ENCODE measurements at regions not wholly inside any gene's neighbourhood (a gene's known extent, or its start where the extent isn't known, plus 50 kb on each side); places are given as distances from the start of the nearest gene placed in this dataset.
"Not testable (repeated sequence)": the region's sequence is repeated elsewhere in the genome, so short reads cannot be mapped to it uniquely, and the experiment has no call there.

DNA sequence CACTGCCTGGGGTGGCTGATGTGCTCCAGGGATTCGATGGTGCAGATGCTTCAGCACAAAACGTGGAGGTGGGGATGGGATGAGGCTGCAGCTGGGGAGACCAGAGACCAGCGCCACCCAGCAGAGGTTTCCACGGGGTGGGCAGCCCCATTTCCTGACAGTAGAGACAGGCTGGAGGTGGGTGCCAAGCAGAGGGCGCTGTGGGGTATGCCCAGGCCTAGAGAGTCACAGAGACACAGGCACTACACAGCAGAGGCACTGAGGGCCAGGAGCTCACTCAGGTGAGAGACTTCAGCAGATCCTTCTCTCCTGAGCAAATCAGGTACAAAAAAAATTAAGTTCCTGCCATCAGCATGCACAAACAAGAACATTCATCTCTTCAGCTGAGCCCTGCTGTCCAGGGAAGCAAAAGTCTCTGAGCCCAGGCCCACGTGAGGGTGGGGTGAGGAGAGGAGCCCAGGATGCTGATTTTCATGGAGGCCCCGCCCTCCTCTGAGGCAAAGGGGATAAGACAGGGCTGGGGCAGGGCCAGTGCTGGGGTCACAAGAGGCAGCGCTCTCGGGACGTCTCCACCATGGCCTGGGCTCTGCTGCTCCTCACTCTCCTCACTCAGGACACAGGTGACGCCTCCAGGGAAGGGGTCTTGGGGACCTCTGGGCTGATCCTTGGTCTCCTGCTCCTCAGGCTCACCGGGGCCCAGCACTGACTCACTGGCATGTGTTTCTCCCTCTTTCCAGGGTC lies 53.1 kb downstream of the GGTLC2 start:
- peak in 1 of 10 donors; percentile 27 for DNase-seq
- intact Hi-C loops (cut with DNase I): no loop called here

DNA sequence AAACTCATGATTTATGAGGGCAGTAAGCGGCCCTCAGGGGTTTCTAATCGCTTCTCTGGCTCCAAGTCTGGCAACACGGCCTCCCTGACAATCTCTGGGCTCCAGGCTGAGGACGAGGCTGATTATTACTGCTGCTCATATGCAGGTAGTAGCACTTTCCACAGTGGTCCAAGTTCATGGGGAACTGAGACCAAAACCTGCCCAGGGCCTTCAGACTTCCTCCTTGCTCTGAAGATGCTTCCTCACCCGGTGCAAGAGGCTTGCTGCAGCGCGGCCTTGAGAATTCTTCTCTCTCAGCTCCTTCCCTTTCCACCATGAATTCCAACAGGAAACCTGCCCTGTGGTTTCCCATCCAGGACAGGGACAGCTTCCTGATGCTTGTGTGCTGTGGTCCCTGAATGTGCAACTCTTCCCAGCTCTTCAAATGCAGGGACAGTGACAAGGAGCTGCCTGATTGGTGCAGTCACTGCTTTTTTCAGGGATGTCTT lies 53.9 kb downstream of the GGTLC2 start:
- no peak for DNase-seq
- intact Hi-C loops (cut with DNase I): no loop called here

DNA sequence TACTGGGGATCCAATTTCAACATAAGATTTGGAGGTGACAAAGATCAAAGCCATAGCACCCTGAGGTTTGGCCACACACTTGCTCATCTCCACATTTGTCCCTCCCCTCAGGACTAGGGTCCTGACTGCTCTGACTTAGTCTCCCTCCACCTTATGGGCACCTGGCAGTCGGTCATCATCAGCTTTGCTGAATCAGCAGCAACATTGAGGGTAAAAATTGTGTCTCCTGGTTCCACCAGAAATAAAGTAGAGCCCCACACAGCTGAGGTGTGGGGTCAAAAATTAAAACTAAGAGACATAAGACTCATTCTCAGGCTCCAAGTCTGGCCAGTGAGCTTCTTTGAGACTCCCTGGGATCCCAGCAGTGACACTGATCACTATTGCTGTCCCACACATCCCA lies 56.2 kb downstream of the GGTLC2 start:
- intact Hi-C loops (cut with DNase I): no loop called here
- no peak for DNase-seq

DNA sequence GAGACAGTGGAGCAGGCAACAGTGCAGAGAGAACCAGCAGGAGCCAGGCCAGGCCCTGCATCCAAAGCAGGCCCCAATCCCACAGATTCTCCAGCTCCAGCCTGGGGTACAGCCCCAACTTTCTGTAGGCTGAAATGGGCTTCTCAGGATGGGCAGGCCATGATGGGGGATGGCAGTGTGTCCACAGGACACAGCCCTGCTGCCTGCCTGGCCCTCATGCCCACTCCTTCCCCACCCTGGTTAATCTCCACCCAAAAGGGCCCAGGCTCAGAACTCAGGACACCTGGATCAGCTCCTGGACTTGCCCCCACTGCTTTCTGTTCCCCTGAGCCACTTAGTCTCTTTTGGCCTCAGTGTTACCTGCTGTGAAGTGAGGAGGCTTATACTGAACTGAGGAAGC lies 57.1 kb downstream of the GGTLC2 start:
- DNase-seq; intact Hi-C loops (cut with DNase I): not testable (repeated sequence)

DNA sequence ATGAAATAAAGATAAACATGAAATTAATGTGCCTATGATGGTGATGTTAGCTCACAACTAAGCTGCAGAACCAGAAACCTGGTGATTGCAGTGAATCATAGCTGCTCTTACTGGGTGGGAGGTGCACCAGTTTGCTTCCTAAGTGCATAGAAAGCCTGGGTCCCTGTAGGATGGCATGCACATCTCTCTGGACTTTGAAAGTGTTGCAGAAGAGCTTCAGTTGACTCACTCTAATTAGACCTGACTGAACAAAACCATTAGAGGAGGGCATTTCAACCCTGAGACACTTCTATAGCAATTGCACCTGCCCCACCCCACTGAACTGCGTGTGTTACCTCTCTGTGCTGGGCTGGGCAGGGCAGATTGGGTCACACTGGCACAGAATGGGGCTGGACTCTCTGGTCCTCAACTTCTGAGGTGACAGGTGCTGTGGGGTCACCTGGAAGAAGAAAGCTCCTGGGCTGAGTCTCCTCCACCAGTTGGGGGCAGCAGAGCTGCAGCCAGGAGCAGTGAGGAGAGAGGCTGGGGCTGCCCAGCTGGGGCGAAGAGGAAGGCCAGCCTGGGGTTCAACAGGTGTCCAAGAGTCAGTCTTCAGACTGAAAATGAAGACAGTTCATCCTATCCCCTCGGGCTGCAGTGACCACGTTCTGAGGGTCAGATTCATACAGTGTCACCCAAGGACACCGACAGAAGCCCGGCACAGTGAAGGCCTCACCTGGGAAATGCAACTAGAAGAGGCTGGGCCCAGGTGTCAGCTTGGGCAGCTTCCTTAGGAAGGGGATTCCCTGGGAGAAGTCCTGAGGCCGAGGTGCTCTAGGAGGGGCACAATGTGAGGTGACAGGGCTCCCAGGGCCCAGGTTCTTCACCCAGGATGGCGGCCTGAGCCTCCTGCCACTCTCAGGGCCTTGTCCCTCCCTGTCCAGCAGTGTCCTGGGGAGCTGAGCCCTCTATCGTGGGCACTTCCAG lies 58.1 kb downstream of the GGTLC2 start:
- intact Hi-C loops (cut with DNase I): no loop called here

DNA sequence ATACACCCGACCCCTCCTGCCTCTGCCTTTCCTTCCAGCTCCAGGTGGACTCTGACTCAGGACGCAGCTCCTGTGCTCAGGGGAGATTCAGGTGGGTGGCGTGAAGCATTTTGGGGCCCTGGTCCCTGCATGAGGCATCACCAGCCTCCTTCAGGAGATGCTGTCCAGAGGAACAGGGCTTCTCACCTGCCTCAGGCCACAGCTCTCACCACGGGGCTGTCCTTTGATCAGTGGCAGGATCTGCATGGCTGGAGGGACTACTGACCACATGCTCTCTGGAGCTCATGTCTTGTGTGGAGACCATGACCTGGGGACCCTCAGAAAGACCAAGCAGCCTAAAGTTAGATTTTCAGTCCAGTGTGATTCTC lies 58.8 kb downstream of the GGTLC2 start:
- DNase-seq: peak in 1 of 10 donors; percentile 51
- intact Hi-C loops (cut with DNase I): no loop called here

More for the DNA sequence above, 58.1 kb downstream of the GGTLC2 start:
- peak in 1 of 10 donors; percentile 46 for DNase-seq

DNA sequence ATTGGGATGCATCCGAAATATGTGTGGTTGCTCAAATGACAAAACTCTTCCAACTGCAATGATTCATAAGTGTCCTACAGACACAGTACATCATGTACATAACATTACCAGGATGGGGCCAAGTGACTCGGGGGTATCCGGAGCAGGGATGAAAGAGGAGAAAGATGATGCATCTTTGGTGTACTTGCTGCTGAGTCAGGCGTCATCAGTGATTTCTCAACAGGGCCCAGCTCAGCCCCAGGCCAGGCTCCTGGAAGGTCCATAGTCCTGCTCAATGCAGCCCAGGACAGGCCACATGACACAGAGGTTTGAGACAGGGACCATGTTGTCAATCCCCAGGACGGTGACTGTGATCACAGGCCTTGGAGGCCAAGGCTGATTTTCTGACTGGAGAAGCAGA lies 59.3 kb downstream of the GGTLC2 start:
- intact Hi-C loops (cut with DNase I): no loop called here
- DNase-seq: peak in 1 of 10 donors; percentile 70

DNA sequence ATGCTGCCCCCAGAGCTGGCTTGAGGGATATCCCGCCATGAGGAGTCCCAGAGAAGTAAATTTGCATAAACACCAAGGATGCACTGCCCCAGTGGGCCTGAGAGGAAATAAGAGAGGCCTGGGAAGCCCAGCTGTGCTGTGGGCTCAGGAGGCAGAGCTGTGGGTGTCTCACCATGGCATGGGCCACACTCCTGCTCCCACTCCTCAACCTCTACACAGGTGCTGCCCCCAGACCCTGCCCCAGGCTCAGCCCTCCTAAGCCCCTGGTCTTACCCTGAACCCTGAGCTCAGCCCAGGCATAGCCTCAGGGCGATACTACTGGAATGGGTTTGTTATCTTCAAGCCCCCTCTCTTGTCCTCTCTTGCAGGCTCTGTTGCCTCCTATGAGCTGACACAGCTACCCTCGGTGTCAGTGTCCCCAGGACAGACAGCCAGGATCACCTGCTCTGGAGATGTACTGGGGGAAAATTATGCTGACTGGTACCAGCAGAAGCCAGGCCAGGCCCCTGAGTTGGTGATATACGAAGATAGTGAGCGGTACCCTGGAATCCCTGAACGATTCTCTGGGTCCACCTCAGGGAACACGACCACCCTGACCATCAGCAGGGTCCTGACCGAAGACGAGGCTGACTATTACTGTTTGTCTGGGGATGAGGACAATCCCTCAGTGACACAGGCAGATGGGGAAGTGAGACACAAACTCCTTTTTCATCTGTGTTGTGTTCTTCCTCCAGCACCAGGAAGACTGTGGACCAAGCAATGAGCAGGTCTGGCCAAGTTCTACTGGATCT lies 59.9 kb downstream of the GGTLC2 start:
- intact Hi-C loops (cut with DNase I): no loop called here
- DNase-seq: no peak

DNA sequence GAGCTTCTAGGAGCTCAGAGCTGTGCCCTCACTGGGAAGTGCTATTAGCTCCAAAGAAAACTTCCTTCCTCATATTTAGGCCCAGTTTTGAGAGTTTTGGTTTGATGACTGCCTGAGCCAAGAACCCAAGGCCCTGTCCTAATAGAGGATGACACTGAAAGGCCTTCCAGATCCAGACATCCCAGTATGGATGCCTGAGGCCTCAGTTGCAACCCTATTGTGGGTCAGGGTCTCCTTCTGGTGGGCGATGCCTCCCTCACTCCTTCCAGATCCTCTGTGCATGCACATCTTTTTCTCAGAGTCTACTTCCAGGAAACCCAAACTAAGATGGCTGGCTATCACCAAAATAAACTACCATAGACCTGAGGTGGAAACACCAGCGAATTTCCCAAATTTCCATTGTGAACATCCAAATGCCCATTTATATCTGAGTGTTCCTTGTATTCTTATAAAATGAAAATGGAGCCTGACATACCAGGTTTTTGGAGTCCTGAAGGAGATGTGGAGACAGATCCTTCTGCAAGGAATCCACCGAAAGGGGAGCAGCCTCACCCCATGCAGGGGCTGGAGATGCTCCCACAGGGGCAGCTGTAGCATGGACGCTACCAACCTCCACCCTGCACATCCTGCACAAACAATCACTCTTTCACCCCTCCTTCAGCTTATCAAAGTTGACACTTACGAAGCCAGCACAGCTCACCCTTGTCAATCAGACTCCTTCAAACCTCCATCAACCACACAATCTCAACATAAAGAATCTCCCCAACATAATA lies 61.1 kb downstream of the GGTLC2 start:
- no peak for DNase-seq
- intact Hi-C loops (cut with DNase I): no loop called here

DNA sequence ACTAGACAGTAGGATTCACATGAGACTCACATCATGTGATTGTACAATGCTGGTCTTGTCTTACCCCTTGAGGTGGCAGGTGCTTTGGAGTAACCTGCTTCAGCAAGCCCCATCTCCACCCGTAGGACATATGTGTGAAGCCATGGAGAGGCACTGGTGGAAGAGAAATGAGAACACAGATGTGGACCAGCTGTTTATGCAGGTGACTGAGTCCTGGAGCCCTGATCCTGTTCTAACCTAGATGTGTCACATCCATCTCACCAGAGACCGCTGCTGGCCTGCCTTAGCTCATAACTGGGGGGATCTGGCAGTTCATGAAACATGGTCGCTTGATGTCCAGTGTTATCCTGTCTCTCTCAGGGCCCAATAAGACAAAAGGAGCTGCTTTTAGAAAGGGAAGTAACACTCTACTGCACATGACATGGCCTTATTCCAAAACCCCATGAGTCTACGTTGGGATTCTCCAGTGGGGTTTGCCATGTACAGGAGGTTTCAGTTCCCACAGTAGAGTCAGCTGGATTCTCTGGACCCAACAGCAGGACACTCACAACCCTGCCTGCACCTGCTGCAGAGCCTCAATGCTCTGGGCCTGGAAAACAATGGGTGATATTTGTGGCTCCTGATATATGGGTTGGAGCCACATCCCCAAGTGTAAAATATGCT lies 62.0 kb downstream of the GGTLC2 start:
- intact Hi-C loops (cut with DNase I): no loop called here
- DNase-seq: no peak

DNA sequence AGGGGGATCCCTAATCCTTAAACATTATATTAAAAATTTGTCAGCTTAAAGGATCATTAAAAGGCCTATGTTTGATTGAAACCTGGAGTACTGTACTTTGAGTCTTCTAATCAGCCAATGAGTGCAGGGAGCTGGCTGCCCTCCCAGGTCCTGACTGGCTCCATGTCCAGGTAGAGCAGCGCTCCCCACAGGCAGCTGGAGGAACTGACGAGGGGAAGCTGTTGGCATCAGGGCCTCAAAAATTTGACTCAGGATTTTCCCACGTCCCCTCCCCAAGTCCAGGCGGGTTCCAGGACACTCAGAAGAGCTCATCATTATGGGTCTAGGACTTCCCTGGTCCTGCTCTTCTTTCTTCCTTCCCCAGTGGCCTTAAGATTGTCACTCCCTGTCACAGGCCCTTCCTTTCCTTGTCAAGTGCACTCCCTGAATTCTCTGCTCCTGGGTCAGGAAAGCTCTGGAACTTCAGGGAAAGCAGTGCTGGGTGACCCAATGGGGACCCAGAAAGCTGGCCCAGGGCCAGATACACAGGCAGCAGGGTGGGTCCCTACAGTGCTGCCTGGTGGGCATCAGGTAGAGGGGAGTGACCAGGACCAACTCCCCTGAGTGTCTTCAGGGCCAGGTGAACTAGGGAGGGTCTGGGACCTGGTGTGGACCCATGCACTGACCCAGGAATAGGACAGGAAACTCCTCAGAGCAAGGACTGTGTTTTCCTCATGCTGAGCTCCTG lies 65.5 kb downstream of the GGTLC2 start:
- no peak for DNase-seq
- intact Hi-C loops (cut with DNase I): loop anchor here (2.0 kb wide), 1 partner anchor 41 kb away; no protein-coding TSS in a partner anchor

DNA sequence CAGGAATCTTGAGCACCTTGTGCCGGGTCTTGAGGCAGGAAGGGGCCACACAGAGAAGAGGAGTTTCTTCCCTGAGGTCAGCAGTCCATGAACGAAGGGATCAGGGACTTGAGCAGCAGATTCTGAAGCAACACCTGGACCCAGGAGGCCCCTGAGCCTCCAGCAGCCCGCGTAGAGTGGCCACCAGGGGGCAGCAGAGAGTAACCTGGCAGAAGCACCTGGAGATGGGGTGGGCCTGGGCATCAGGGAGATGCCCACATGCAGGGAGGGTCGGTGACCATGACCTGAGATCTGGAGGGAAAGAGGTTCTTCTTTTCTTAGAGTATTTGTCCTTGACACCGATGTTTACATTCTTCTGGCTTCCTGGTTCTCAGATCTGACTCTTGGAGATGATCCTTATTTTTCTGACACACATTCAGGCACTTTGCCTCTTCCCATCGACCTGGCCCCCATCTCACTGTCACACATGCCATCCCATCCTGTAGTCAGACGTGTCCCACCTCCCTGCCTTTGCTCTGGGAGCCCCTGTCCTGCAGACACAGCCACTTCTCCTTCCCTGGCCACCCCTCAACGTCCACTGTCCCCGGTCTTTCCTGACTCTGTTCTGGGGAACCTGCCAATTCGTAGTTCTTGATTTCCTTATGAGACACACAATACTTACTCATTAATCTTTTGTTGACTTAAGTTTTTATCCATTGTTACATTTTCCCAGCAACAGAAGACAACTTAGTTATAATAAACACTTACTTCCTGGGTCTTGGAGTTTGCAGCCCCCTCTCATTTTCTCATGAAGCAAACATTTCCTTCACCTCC lies 66.5 kb downstream of the GGTLC2 start:
- peak in 9 of 10 donors; percentile 29 to 89 (median 61) for DNase-seq

DNA sequence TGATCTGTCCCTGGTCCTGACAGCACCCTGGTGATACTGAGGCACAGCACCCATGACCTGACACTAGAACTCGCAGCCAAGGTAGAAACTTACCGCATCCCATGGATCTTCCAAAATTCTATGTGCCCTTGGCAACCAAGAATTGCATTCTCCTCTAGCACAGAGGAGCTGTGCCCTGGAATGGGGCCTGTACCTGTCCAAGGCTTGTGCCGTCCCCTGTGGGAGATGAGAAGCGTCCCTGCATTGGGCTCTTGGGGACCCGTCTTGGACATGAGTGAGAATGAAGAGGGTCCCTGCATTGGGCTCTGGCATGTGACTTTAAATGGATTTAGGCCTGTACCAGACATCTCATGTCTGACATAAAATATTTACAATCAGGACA lies 67.1 kb downstream of the GGTLC2 start:
- no peak for DNase-seq

More for the DNA sequence above, 66.5 kb downstream of the GGTLC2 start:
- intact Hi-C loops (cut with DNase I): loop anchor here (2.0 kb wide), 1 partner anchor 40 kb away; no protein-coding TSS in a partner anchor

DNA sequence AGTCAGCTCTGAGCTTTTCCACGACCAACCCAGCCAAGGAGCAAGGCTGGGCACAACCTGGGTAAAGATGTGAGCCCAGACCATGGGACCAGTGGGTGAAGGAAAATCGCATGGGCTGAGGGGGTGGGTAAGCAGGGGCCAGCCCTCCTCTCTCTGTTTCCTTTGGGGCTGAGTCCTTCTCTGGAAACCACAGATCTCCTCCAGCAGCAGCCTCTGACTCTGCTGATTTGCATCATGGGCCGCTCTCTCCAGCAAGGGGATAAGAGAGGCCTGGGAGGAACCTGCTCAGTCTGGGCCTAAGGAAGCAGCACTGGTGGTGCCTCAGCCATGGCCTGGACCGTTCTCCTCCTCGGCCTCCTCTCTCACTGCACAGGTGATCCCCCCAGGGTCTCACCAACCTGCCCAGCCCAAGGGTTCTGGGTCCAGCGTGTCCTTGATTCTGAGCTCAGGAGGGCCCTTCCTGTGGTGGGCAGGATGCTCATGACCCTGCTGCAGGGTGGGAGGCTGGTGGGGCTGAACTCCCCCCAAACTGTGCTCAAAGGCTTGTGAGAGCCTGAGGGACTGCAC lies 67.8 kb downstream of the GGTLC2 start:
- intact Hi-C loops (cut with DNase I): no loop called here
- DNase-seq: no peak

More for the DNA sequence above, 67.1 kb downstream of the GGTLC2 start:
- intact Hi-C loops (cut with DNase I): loop anchor here (2.0 kb wide), 1 partner anchor 39 kb away; no protein-coding TSS in a partner anchor

DNA sequence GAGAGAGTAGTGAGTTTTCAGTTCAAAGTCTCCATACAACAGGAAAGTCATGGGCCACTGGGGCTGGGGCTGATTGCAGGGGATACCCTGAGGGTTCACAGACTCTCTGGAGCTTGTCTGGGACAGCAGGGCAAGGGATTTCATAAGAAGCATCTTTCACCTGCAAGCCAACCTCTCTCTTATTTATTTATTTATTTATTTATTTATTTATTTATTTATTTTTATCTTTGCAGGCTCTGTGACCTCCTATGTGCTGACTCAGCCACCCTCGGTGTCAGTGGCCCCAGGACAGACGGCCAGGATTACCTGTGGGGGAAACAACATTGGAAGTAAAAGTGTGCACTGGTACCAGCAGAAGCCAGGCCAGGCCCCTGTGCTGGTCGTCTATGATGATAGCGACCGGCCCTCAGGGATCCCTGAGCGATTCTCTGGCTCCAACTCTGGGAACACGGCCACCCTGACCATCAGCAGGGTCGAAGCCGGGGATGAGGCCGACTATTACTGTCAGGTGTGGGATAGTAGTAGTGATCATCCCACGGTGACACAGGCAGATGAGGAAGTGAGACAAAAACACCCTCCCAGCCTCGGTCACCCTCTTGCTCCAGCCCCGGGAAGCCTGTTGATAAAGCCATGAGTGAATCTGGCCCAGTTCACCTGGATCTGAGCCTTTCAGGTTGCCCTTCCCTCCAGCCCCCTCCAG lies 68.4 kb downstream of the GGTLC2 start:
- intact Hi-C loops (cut with DNase I): no loop called here
- DNase-seq: peak in 1 of 10 donors; percentile 14

DNA sequence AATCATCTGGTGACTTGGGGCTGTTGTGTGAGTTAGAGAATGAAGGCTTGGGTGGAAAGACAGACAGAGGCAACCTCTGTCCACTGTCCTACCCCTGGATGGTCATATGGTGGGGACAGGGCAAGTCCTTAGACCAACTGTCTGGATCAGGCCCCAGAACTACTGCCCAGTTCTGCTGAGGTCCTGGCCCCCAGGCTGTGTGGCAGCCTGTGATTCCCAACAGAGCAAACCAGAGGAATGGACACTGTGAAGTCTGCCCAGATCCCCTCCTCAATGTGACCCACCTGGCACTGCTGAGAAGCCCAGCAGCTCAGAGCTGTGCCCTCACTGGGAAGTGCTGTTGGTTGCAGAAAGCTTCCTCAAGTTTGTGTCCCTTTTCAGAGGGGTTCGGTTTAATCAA lies 69.0 kb downstream of the GGTLC2 start:
- intact Hi-C loops (cut with DNase I): no loop called here
- peak in 1 of 10 donors; percentile 22 for DNase-seq
